PC-9 (cell line): ENCODE measurements at regions not wholly inside any gene's neighbourhood (a gene's known extent, or its start where the extent isn't known, plus 50 kb on each side); places are given as distances from the start of the nearest gene placed in this dataset.
"Not testable (repeated sequence)": the region's sequence is repeated elsewhere in the genome, so short reads cannot be mapped to it uniquely, and the experiment has no call there.

Source experiments
- EZH2 ChIP-seq: fragments of 200-600 bp; sonication (generic); IDR thresholded peaks from 2 replicates; pipeline ENCODE4 v1.8.0; 2017; ENCODE audit warnings: antibody characterized with exemption, low read depth
- TF ChIP-seq, protein P1 (sequence below): fragments of 200-600 bp; sonication (generic); conservative IDR thresholded peaks from 2 replicates; pipeline ENCODE4 v1.6.1; 2017; ENCODE audit warnings: mixed run types, antibody characterized with exemption, mild to moderate bottlenecking, moderate library complexity

- TF ChIP-seq, protein P1, sequence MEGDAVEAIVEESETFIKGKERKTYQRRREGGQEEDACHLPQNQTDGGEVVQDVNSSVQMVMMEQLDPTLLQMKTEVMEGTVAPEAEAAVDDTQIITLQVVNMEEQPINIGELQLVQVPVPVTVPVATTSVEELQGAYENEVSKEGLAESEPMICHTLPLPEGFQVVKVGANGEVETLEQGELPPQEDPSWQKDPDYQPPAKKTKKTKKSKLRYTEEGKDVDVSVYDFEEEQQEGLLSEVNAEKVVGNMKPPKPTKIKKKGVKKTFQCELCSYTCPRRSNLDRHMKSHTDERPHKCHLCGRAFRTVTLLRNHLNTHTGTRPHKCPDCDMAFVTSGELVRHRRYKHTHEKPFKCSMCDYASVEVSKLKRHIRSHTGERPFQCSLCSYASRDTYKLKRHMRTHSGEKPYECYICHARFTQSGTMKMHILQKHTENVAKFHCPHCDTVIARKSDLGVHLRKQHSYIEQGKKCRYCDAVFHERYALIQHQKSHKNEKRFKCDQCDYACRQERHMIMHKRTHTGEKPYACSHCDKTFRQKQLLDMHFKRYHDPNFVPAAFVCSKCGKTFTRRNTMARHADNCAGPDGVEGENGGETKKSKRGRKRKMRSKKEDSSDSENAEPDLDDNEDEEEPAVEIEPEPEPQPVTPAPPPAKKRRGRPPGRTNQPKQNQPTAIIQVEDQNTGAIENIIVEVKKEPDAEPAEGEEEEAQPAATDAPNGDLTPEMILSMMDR = not testable (repeated sequence)
- TF ChIP-seq EZH2 = not testable (repeated sequence)
These were observed 456.8 kb downstream of the PTPRC start for GRCh38 chr1:199095628-199096027.
